Right ventricle myocardium superior (tissue), 1 donor: ENCODE measurements at regions not wholly inside any gene's neighbourhood (a gene's known extent, or its start where the extent isn't known, plus 50 kb on each side); places are given as distances from the start of the nearest gene placed in this dataset.

Experiments
- ATAC-seq: fragments of 200-7000 bp; cut with Tn5 transposase; one replicate; pipeline ENCODE4 v1.9.1; 2020; ENCODE audit warnings: mild to moderate bottlenecking; ENCODE audit not compliant: poor library complexity
- DNase-seq: peaks from one replicate; pipeline ENCODE4 v3.0.0-alpha.2; 2020
- intact Hi-C: fragments of 100-400 bp; cut with DNase I; formaldehyde crosslinking; loops from one replicate; pipeline ENCODE4 v1.11.2; 2022
- donor health status: DM: no; HTN: yes; CAD: no; lungs with severe emphysema.

GRCh38 chr1:232890340-232890943, 60.0 kb upstream of the NTPCR start:
- no peak for ATAC-seq
- intact Hi-C loops, result no loop called here
- no peak for DNase-seq

- intact Hi-C loops, result no loop called here
- no peak for DNase-seq
- ATAC-seq, result no peak
Observed at GRCh38 chr1:232891071-232891470, 59.3 kb upstream of the NTPCR start.

DNA sequence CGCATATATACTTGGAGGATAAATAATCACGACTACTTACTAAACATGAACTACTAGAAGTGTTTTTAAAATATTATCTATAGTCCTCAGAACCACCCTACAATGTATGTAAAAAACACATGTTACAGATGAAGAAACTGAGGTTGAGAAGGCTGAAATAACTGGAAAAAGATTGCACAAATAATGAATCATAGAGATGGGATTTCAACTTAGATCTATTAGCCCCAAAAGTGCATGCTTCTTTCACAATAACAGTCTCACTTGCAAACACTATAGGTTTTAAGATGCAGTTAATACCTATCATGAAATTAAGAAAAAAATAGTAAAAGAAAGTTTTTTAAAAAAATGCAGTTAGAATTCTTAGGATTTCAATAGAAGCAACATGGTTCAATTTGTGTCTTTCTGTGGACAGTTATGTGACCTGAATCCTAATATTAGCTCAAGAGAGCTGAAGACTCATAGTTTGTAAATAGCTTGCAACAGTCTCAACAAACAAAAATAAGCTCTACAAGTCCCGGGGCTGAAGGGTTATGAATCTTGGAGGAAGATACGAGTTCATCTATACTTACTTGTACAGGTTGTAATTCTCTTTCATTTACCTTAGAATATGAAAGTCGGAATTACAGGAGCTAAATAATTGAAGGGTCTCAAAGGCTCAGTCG, 58.6 kb upstream of the NTPCR start:
- ATAC-seq, result no peak
- intact Hi-C loops, result no loop called here
- no peak for DNase-seq

DNA sequence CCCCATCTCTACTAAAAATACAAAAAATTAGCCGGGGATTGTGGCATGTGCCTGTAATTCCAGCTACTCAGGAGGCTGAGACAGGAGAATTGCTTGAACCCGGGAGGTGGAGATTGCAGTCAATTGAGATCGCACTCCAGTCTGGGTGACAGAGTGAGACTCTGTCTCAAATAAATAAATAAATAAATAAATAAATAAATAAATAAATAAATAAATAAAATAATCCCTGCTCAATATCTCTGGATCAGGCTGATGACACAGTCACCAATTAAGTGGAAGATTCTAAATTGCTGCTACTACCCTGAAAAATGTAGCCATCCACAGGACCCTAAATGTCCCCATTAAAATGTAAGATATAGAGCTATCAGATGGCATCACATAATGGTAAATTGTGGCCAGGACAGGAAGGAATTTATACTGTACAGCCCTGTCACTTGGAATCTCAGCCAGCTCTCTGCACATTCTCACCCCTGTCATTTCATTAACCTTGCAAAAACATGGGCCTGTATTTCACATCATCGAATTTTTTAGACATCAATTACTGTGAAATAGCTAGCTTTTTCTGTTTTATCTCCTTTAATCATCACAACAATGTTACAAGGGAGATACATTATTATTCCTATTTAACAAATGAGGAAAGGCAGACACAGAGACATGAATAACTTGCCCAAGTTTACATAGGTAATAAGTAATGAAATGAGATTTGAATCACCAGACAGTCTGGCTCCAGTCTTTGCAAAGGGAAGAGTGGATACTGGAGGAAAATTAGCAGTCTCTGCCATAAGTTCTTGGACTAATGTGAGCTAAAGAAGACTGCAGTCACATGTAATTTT, 56.7 kb upstream of the NTPCR start:
- DNase-seq (no peak), ATAC-seq (no peak)
- intact Hi-C loops, result no loop called here

DNA sequence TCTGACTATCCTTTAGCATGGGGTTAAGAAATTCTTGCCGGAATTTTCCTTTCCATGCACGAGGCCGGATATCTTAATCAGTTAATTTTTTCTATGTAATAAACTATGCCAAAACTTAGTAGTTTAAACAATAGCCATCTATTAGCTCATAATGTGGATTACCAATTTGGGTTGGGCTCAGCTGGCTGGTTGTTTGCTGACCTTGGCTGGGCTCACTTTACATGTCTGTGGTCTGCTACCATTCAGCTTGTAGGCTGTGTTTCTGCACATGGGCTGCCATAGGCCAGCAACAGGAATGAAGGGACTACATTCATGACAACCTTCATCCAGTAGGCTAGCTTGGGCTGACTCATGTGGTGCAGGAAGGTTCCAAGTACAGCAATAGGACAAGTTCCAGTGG, 56.0 kb upstream of the NTPCR start:
- no peak for DNase-seq
- no peak for ATAC-seq
- intact Hi-C loops, result no loop called here

GRCh38 chr1:232897949-232898465, 52.4 kb upstream of the NTPCR start:
- ATAC-seq (no peak), DNase-seq (no peak)
- intact Hi-C loops, result no loop called here

GRCh38 chr1:232899268-232899667, 51.1 kb upstream of the NTPCR start:
- no peak for ATAC-seq
- intact Hi-C loops, result no loop called here
- no peak for DNase-seq

GRCh38 chr1:232899839-232900238, 50.6 kb upstream of the NTPCR start:
- ATAC-seq, result no peak
- intact Hi-C loops, result no loop called here
- DNase-seq, result no peak
